WI38 (cell line): ENCODE measurements at regions not wholly inside any gene's neighbourhood (a gene's known extent, or its start where the extent isn't known, plus 50 kb on each side); places are given as distances from the start of the nearest gene placed in this dataset.

Source experiments
- H3K4me3 ChIP-seq: 2 replicates; pipeline ENCODE4 v1.5.1; 2011; ENCODE audit warnings: low read depth, mild to moderate bottlenecking, control low read depth, low read length
- CTCF ChIP-seq: IDR thresholded peaks from 2 replicates; pipeline ENCODE4 v1.5.1; 2012; ENCODE audit warnings: low read depth, mild to moderate bottlenecking, control low read depth, low read length

GRCh38 chr4:35793766-35794165, 450.5 kb downstream of the ARAP2 start:
- no peak overlapping the region for H3K4me3 ChIP-seq

GRCh38 chr4:35800669-35801068, 443.6 kb downstream of the ARAP2 start:
- no peak for TF ChIP-seq CTCF
- no peak overlapping the region for H3K4me3 ChIP-seq

More at GRCh38 chr4:35793766-35794165, 450.5 kb downstream of the ARAP2 start:
- TF ChIP-seq CTCF, result no peak

- TF ChIP-seq CTCF, result no peak
These were observed 441.7 kb downstream of the ARAP2 start for GRCh38 chr4:35802644-35803043.

GRCh38 chr4:35818520-35818919, 425.8 kb downstream of the ARAP2 start:
- no peak for TF ChIP-seq CTCF
- H3K4me3 ChIP-seq, result no peak overlapping the region

More at GRCh38 chr4:35802644-35803043, 441.7 kb downstream of the ARAP2 start:
- no peak overlapping the region for H3K4me3 ChIP-seq

GRCh38 chr4:35820003-35820402, 424.3 kb downstream of the ARAP2 start:
- no peak overlapping the region for H3K4me3 ChIP-seq
- TF ChIP-seq CTCF, result no peak

- no peak overlapping the region for H3K4me3 ChIP-seq
- no peak for TF ChIP-seq CTCF
These were observed 420.1 kb downstream of the ARAP2 start for GRCh38 chr4:35824231-35824630.

- TF ChIP-seq CTCF, result no peak
- no peak overlapping the region for H3K4me3 ChIP-seq
These were observed 408.4 kb downstream of the ARAP2 start for GRCh38 chr4:35835893-35836292.
